Ovary (tissue), 7 donors: ENCODE measurements at regions not wholly inside any gene's neighbourhood (a gene's known extent, or its start where the extent isn't known, plus 50 kb on each side); places are given as distances from the start of the nearest gene placed in this dataset.
"Not testable (repeated sequence)": the region's sequence is repeated elsewhere in the genome, so short reads cannot be mapped to it uniquely, and the experiment has no call there.

Source experiments
- DNase-seq, 5 donors: peaks; one replicate each; pipeline ENCODE4 v3.0.0-alpha.2; 2019 to 2020
- H3K27ac ChIP-seq, 2 donors: fragments of 200-600 bp; one replicate each; pipeline versions ENCODE4 v1.5.1 to v1.8.0; 2019 to 2022
- H3K27me3 ChIP-seq: fragments of 200-600 bp; one replicate; pipeline ENCODE4 v1.8.0; 2022
- H3K36me3 ChIP-seq: fragments of 200-600 bp; sonication (generic); one replicate; pipeline ENCODE4 v1.5.1; 2019
- H3K4me1 ChIP-seq: one replicate; pipeline ENCODE4 v1.8.1; 2013; ENCODE audit warnings: mild to moderate bottlenecking, moderate library complexity; ENCODE audit not compliant: insufficient read depth
- H3K4me3 ChIP-seq: fragments of 200-600 bp; sonication (generic); one replicate; pipeline ENCODE4 v1.5.1; 2017
- H3K9me3 ChIP-seq, 2 donors: fragments of 200-600 bp in 1 of 2; sonication (generic) in 1 of 2; one replicate each; pipeline versions ENCODE4 v1.5.1 to v1.8.1; 2013 to 2019; ENCODE audit warnings: mild to moderate bottlenecking in 1 of 2, moderate library complexity in 1 of 2
- EP300 ChIP-seq: sonication (generic); formaldehyde crosslinking; IDR thresholded peaks from one replicate; pipeline ENCODE4 v1.6.1; 2017; ENCODE audit warnings: antibody characterized with exemption
- POLR2A ChIP-seq: fragments of 450-650 bp; IDR thresholded peaks from one replicate; pipeline ENCODE4 v1.6.1; 2017; ENCODE audit warnings: antibody characterized with exemption, mild to moderate bottlenecking, moderate library complexity
- WGBS, 3 donors: extraction: QIAGEN DNeasy Blood & Tissue Kit in 1 of 3; methylation state at CpG; one replicate each; pipeline versions ENCODE4 v1.1.5 to v1.1.7; 2013 to 2017; 5-methylcytosine and 5-hydroxymethylcytosine counted together
- intact Hi-C, 4 donors: fragments of 100-400 bp; cut with DNase I; formaldehyde crosslinking; loops; one replicate each; pipeline versions ENCODE4 v1.11.0 to v1.15.1; 2022 to 2023
- TF ChIP-seq, protein P1 (sequence below), 3 donors: fragments of 450-650 bp in 2 of 3; fragments of 200-600 bp in 1 of 3; IDR thresholded peaks; one replicate each; pipeline versions ENCODE4 v1.5.1 to v1.8.0; 2016 to 2022; ENCODE audit warnings: antibody characterized with exemption in 3 of 3, mild to moderate bottlenecking in 1 of 3
- donor health status: DM: no; HTN: no; CAD: no; lungs with moderate emphysema.
- donor health status: DM: no; HTN: no; CAD: no.
- donor health status: Bipolar disorder and iron deficiency.
- donor health status: DM: no; HTN: no; CAD: no.
- donor health status: DM: yes; HTN: yes; CAD: no.

DNA sequence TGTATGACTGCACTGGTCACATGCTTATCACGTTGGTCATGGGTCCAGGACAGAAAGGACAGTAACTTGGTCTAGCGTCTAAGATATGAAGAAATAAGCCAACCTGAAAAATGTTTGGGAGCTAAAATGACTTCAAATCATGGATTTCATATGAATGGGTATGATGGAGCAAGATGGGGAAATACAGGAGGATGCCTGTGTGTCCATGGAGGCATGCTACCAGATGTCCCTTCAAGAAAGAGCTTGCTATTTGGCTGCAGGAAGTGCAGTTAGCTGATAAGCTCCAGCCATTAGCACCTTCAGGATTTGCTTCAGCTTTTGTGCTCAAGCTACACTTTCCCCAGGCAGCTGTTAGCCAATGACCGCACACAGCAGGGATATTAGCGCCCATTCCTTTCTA is 164.6 kb upstream of the THBS1 start:
- Histone ChIP-seq H3K9me3 (no peaks in the 10 kb centered on the region), H3K36me3 (no peaks in the 10 kb centered on the region), H3K4me1 (no peaks in the 10 kb centered on the region), H3K27ac (no peak overlapping the region), H3K4me3 (no peak overlapping the region), H3K27me3 (no peaks in the 10 kb centered on the region)
- intact Hi-C loops: no loop called here
- WGBS, 3 donors: 97% methylated on average over 4 of the region's 4 CpGs
- no peak for TF ChIP-seq POLR2A
- TF ChIP-seq, protein P1, sequence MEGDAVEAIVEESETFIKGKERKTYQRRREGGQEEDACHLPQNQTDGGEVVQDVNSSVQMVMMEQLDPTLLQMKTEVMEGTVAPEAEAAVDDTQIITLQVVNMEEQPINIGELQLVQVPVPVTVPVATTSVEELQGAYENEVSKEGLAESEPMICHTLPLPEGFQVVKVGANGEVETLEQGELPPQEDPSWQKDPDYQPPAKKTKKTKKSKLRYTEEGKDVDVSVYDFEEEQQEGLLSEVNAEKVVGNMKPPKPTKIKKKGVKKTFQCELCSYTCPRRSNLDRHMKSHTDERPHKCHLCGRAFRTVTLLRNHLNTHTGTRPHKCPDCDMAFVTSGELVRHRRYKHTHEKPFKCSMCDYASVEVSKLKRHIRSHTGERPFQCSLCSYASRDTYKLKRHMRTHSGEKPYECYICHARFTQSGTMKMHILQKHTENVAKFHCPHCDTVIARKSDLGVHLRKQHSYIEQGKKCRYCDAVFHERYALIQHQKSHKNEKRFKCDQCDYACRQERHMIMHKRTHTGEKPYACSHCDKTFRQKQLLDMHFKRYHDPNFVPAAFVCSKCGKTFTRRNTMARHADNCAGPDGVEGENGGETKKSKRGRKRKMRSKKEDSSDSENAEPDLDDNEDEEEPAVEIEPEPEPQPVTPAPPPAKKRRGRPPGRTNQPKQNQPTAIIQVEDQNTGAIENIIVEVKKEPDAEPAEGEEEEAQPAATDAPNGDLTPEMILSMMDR (IDR thresholded peaks at IDR 0.05): no peak
- TF ChIP-seq EP300: no peak
- DNase-seq: no peak

DNA sequence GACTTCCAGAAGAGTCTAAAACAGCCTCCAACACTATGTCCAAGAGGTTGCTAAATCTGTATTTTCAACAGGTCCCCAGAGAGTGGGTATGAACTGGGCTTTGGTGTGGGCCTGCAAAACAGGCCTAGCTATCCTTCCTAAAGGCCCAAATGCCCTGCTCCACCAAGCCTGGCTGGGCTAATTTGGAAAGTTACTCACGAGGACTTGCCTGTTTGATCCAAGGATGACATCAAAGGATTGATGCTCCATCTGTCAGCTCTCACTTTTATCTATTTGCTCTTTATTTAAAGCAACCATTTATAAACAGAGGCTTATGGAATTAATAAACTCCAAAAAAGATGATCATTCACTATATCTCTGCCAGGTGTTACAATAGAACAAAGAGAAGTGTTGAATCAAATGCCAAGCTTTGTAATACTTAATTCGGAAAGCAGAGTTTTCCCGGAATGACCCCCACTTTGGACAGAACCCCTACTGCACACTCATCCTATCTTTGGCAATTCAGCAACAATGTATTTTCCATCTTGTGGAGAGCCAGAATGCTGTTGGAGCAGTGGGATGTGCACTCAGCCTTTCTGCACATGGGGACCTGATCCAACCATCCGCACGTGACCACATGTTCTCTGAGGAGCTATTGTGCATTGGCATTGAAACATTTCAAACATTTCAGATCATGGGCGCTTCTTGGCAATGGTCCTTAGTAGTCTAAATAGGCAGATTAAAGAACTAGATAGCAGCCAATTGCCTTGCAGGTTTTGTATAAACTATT is 163.3 kb upstream of the THBS1 start:
- 75 to 80% (median 77%) methylated on average over 6 of the region's 6 CpGs for WGBS, 3 donors

DNA sequence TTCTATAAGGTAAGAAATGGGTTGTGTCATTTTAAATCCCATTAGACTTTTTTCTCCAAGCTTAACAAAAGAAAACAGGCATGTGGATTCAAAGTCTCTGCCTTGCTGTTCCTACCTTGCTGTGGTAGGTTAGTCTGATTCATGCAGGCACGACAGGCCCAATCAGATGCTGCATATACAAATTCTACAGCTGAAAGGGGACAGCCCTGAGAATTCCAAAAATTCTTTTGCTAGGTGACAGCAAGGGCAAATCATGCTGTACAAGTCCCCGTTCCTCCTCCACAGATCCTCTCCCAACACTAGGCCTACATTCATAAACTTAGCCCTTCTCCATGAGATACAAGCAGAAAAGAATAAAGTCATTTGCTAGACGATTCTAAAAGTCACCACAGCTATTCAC is 161.2 kb upstream of the THBS1 start:
- no peaks in the 10 kb centered on the region for H3K27me3 ChIP-seq
- no peak overlapping the region for H3K27ac ChIP-seq
- 81 to 90% (median 87%) methylated on average over 3 of the region's 3 CpGs for WGBS, 3 donors
- no peaks in the 10 kb centered on the region for H3K4me1 ChIP-seq
- TF ChIP-seq EP300 (no peak), POLR2A (no peak)
- TF ChIP-seq, protein P1 (IDR thresholded peaks at IDR 0.05): no peak
- intact Hi-C loops: no loop called here
- no peak for DNase-seq
- no peaks in the 10 kb centered on the region for H3K9me3 ChIP-seq
- H3K36me3 ChIP-seq: no peaks in the 10 kb centered on the region
- H3K4me3 ChIP-seq: no peak overlapping the region

More for the DNA sequence above, 163.3 kb upstream of the THBS1 start:
- Histone ChIP-seq H3K4me1 (no peaks in the 10 kb centered on the region), H3K9me3 (no peaks in the 10 kb centered on the region), H3K36me3 (no peaks in the 10 kb centered on the region), H3K4me3 (no peak overlapping the region), H3K27ac (no peak overlapping the region), H3K27me3 (no peaks in the 10 kb centered on the region)
- intact Hi-C loops: no loop called here
- DNase-seq: no peak
- TF ChIP-seq POLR2A: no peak
- no peak for TF ChIP-seq EP300
- TF ChIP-seq, protein P1 (IDR thresholded peaks at IDR 0.05): no peak

DNA sequence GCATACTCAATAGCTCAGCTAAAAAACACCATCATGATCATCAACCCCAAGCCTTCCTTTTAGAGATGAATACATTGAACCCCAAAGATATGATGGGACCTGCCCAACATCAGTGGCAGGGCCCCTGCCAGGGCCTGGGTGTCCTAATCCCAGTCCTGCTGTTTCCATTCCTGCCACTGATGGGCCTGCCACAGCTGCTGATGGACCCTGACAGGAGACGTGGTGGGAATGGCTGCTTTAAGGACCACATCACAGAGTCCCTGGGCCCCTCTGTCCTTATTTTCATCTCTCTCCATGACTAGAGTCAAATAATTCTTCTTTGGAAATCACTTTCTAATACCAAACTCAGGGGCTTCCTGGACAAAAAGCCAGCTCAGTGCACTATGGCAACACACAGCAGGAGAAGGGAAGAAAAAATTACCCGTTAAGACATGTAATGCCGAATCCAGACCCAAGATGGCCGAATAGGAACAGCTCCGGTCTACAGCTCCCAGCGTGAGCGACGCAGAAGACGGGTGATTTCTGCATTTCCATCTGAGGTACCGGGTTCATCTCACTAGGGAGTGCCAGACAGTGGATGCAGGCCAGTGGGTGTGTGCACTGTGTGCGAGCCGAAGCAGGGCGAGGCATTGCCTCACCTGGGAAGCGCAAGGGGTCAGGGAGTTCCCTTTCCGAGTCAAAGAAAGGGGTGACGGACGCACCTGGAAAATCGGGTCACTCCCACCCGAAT is 160.6 kb upstream of the THBS1 start:
- H3K4me1 ChIP-seq, intact Hi-C loops, DNase-seq, H3K27ac ChIP-seq, H3K27me3 ChIP-seq, H3K4me3 ChIP-seq, H3K9me3 ChIP-seq, H3K36me3 ChIP-seq: not testable (repeated sequence)
- WGBS, 3 donors: 91 to 94% (median 92%) methylated on average over 10 to 19 of the region's 19 CpGs

DNA sequence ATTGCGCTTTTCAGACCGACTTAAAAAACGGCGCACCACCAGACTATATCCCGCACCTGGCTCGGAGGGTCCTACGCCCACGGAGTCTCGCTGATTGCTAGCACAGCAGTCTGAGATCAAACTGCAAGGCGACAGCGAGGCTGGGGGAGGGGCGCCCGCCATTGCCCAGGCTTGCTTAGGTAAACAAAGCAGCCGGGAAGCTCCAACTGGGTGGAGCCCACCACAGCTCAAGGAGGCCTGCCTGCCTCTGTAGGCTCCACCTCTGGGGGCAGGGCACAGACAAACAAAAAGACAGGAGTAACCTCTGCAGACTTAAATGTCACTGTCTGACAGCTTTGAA is 160.1 kb upstream of the THBS1 start:
- WGBS, 3 donors: 65 to 85% (median 80%) methylated on average over 1 to 14 of the region's 14 CpGs
- H3K27ac ChIP-seq, DNase-seq, H3K36me3 ChIP-seq, H3K27me3 ChIP-seq, intact Hi-C loops, H3K4me1 ChIP-seq, H3K9me3 ChIP-seq, H3K4me3 ChIP-seq: not testable (repeated sequence)
